Body of pancreas (tissue), 4 donors: ENCODE measurements at regions not wholly inside any gene's neighbourhood (a gene's known extent, or its start where the extent isn't known, plus 50 kb on each side); places are given as distances from the start of the nearest gene placed in this dataset.

Experiments used
- CTCF ChIP-seq, 7 experiments: fragments of 450-650 bp in 4 of 7; fragments of 200-600 bp in 3 of 7; sonication (generic) in 3 of 7; IDR thresholded peaks; one replicate each; pipeline ENCODE4 v1.5.1; 2016 to 2019; ENCODE audit warnings: antibody characterized with exemption in 7 of 7
- POLR2A ChIP-seq, 3 donors: fragments of 450-650 bp; IDR thresholded peaks; one replicate each; pipeline ENCODE4 v1.6.1; 2016; ENCODE audit warnings: antibody characterized with exemption in 3 of 3, mild to moderate bottlenecking in 2 of 3

DNA sequence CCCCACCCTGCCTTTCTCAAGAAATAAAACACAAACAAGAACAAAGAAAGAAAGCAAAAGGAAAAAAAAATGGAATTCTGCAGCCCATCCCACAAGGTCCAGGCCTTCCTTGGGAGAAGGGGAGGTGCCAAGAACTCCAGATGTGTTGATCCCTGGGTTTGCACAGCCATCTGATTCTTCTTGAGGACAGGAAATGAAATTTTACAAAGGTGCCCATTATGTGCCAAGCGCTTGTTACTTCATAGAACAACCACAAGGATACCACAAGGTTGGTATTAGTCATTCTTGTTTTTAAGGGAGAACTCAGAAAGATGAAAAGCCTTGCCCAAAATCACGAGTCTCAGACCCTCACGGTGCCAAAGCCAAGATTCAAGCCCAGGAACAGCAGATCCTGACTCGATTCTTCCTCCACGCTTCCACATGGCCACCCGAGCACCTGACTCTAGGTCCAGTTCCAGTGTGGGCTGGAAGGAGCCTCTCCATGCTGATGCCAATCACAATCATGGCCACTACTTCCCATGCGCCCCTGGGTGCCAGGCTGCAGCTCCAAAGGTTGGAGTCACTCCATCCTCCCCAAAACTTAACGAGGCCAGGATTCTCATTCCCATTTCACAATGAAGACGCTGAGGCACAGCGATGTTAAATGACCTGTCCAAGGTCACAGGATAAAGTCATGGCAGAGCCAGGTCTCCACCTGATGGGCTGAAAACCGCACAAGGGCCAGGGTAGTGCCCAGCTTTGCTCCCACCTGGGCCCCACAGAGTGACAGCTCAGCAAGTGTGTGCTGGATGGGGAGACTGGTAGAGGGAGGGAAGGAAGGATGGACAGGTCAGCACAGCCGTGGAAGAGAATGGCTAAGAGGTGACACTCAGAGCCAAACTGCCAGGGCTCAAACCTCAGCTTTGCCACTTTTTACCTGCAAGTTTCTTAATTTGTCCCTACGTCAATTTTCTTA is 66.7 kb upstream of the TOP1 start:
- TF ChIP-seq CTCF (IDR thresholded peaks at IDR 0.05) (no peak), POLR2A (IDR thresholded peaks at IDR 0.05) (no peak)
